HCT116 (cell line): ENCODE measurements at regions not wholly inside any gene's neighbourhood (a gene's known extent, or its start where the extent isn't known, plus 50 kb on each side); places are given as distances from the start of the nearest gene placed in this dataset.

Source experiments
- ATAC-seq: fragments of 200-7000 bp; cut with Tn5 transposase; 2 replicates; pipeline ENCODE4 v1.9.1; 2020; ENCODE audit warnings: mild to moderate bottlenecking, moderate library complexity
- BruUV-seq: library from RNA; stranded (reverse); fragments of 400-500 nt; replicated peaks from 2 replicates; lab custom pipeline; 2021; lab: Mats Ljungman, UMichigan
- CTCF ChIA-PET: fragments of 300-600 bp; sonication (Branson Sonifier 250); formaldehyde crosslinking; loops from one replicate; lab custom pipeline; 2021; ENCODE audit warnings: antibody characterized with exemption; lab: Charles Lee
- POLR2A ChIA-PET: fragments of 300-600, 350-600 bp; sonication (Branson Sonifier 250); formaldehyde crosslinking; loops from one replicate; lab custom pipeline; 2021; ENCODE audit warnings: antibody characterized with exemption; lab: Charles Lee
- RAD21 ChIA-PET, 2 experiments: fragments of 300-600 bp; sonication (Branson Sonifier 250); formaldehyde crosslinking; loops; one replicate each; lab custom pipeline; 2023; ENCODE audit warnings: low total read pairs in 2 of 2; ENCODE audit not compliant: uncharacterized antibody in 2 of 2, unreplicated experiment in 2 of 2, low non-redundant PET in 1 of 2; lab: Charles Lee
- DNase-seq: peaks from one replicate; pipeline ENCODE4 v3.0.0-alpha.2; 2010; ENCODE audit warnings: low read depth, low spot score
- H2AFZ ChIP-seq: fragments of 200-600 bp; shearing (Covaris generic), sonication (generic); 2 replicates; pipeline ENCODE4 v1.6.1; 2017; ENCODE audit warnings: low read depth, mixed run types, mixed read lengths, antibody characterized with exemption, low read length; ENCODE audit not compliant: poor library complexity, severe bottlenecking
- H3K27ac ChIP-seq: 2 replicates; pipeline ENCODE4 v1.5.1; 2012; ENCODE audit warnings: low read depth, low read length
- H3K27me3 ChIP-seq: fragments of 200-600 bp; sonication (generic); 2 replicates; pipeline ENCODE4 v1.6.1; 2016; ENCODE audit warnings: mixed run types, low read length, mixed read lengths; ENCODE audit not compliant: insufficient read depth
- H3K36me3 ChIP-seq, 2 experiments: fragments of 200-500 bp in 1 of 2; fragments of 200-600 bp in 1 of 2; sonication (Bioruptor generic) in 1 of 2; sonication (generic) in 1 of 2; 2 replicates each; pipeline versions ENCODE4 v1.5.1 to v1.6.1; 2014 to 2016; ENCODE audit warnings: low read length in 2 of 2, inconsistent platforms in 1 of 2, mixed read lengths in 1 of 2, mixed run types in 1 of 2; ENCODE audit not compliant: insufficient read depth in 2 of 2, control insufficient read depth in 1 of 2
- H3K4me1 ChIP-seq, 2 experiments: fragments of 200-600 bp in 1 of 2; sonication (generic) in 1 of 2; 2 replicates each; pipeline versions ENCODE4 v1.5.1 to v1.6.1; 2012 to 2017; ENCODE audit warnings: low read length in 2 of 2, inconsistent platforms in 1 of 2, mild to moderate bottlenecking in 1 of 2, mixed read lengths in 1 of 2, mixed run types in 1 of 2, moderate library complexity in 1 of 2; ENCODE audit not compliant: insufficient read depth in 2 of 2, control insufficient read depth in 1 of 2
- H3K4me2 ChIP-seq: fragments of 200-600 bp; sonication (generic); 2 replicates; pipeline ENCODE4 v1.6.1; 2017; ENCODE audit warnings: mixed run types, low read length, mixed read lengths
- H3K4me3 ChIP-seq, 2 experiments: fragments of 200-600 bp in 1 of 2; sonication (generic) in 1 of 2; replicated peaks in 1 of 2; 2 replicates each; pipeline ENCODE4 v1.5.1; 2011 to 2016; ENCODE audit warnings: low read length in 2 of 2, control low read depth in 1 of 2, low read depth in 1 of 2, mild to moderate bottlenecking in 1 of 2, mixed read lengths in 1 of 2, mixed run types in 1 of 2
- H3K79me2 ChIP-seq: fragments of 200-600 bp; sonication (generic); 2 replicates; pipeline ENCODE4 v1.6.1; 2017; ENCODE audit warnings: mild to moderate bottlenecking, mixed run types, low read length, moderate library complexity, mixed read lengths; ENCODE audit not compliant: insufficient read depth
- H3K9ac ChIP-seq: fragments of 200-600 bp; sonication (generic); 2 replicates; pipeline ENCODE4 v1.6.1; 2016; ENCODE audit warnings: low read length, mixed read lengths
- H3K9me2 ChIP-seq: fragments of 200-600 bp; sonication (generic), shearing (Covaris generic); 2 replicates; pipeline ENCODE4 v1.6.1; 2017; ENCODE audit warnings: mixed run types, mild to moderate bottlenecking, moderate library complexity; ENCODE audit not compliant: insufficient read depth
- H3K9me3 ChIP-seq, 2 experiments: fragments of 200-500 bp in 1 of 2; fragments of 200-600 bp in 1 of 2; sonication (Bioruptor generic) in 1 of 2; sonication (generic) in 1 of 2; 2 replicates each; pipeline ENCODE4 v1.6.1; 2014 to 2017; ENCODE audit warnings: low read length in 2 of 2, mixed read lengths in 2 of 2, inconsistent platforms in 1 of 2, low read depth in 1 of 2, mild to moderate bottlenecking in 1 of 2, mixed run types in 1 of 2, moderate library complexity in 1 of 2; ENCODE audit not compliant: control insufficient read depth in 1 of 2, insufficient read depth in 1 of 2
- H4K20me1 ChIP-seq: fragments of 200-600 bp; sonication (generic), shearing (Covaris generic); 2 replicates; pipeline ENCODE4 v1.6.1; 2017; ENCODE audit warnings: mixed run types, mild to moderate bottlenecking, moderate library complexity; ENCODE audit not compliant: insufficient read depth
- CTCF ChIP-seq, 3 experiments: fragments of 200-600 bp in 1 of 3; sonication (generic) in 1 of 3; IDR thresholded peaks in 2 of 3; conservative IDR thresholded peaks in 1 of 3; 2 replicates each; pipeline ENCODE4 v1.5.1; 2012 to 2017; ENCODE audit warnings: low read depth in 2 of 3, low read length in 2 of 3, antibody characterized with exemption in 1 of 3, borderline replicate concordance in 1 of 3, control low read depth in 1 of 3, mild to moderate bottlenecking in 1 of 3, mixed read lengths in 1 of 3, mixed run types in 1 of 3, moderate library complexity in 1 of 3; ENCODE audit not compliant: insufficient read depth in 1 of 3
- ELF1 ChIP-seq: IDR thresholded peaks from 2 replicates; pipeline ENCODE4 v1.6.1; 2012; ENCODE audit warnings: low read depth, borderline replicate concordance
- EZH2phosphoT487 ChIP-seq: fragments of 200-600 bp; IDR thresholded peaks from 2 replicates; pipeline ENCODE4 v1.6.1; 2018; ENCODE audit warnings: antibody characterized with exemption, borderline replicate concordance
- FOSL1 ChIP-seq: IDR thresholded peaks from 2 replicates; pipeline ENCODE4 v1.6.1; 2012; ENCODE audit warnings: low read depth
- POLR2A ChIP-seq: IDR thresholded peaks from 2 replicates; pipeline ENCODE4 v1.7.0; 2011; ENCODE audit warnings: borderline replicate concordance; ENCODE audit not compliant: insufficient read depth, insufficient read length; ENCODE audit errors: extremely low read depth
- RAD21 ChIP-seq: IDR thresholded peaks from 2 replicates; pipeline ENCODE4 v1.6.1; 2012; ENCODE audit warnings: low read depth, mild to moderate bottlenecking
- SP1 ChIP-seq: IDR thresholded peaks from 2 replicates; pipeline ENCODE4 v1.6.1; 2012; ENCODE audit warnings: low read depth
- SRF ChIP-seq: IDR thresholded peaks from 2 replicates; pipeline ENCODE4 v1.6.1; 2012; ENCODE audit warnings: low read depth
- TCF7L2 ChIP-seq: IDR thresholded peaks from 2 replicates; pipeline ENCODE4 v1.7.0; 2011; ENCODE audit warnings: borderline replicate concordance, inconsistent platforms; ENCODE audit not compliant: insufficient read depth, insufficient read length; ENCODE audit errors: extremely low read depth
- intact Hi-C: fragments of 100-400 bp; cut with micrococcal nuclease; formaldehyde crosslinking; loops from 2 replicates; pipeline ENCODE4 v1.10.0; 2022

DNA sequence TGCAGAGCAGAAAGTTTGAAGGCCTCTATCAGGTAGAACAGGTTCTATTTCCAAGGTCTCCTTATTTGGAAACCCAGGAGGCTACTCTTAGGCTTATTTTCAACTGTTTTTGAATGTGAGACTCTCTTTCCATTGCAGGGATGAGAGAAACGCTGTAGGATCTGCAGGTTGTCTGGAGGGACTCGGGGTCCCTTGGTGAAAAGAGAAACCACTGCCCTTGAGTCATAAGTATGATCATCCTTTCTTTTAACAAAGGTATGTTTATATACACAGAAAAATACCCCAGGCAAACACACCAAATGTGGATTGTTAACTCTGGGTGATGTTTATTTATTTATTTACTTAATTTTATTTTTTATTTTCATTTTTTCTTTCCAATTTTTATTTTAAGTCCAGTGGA lies 57.8 kb upstream of the MAX start:
- no peak for DNase-seq
- intact Hi-C loops = loop anchor here (5.0 kb wide), 1 partner anchor 1242 kb away; no protein-coding TSS in a partner anchor
- BruUV-seq = no TSS peak
- H3K4me2 ChIP-seq = no peak overlapping the region
- no peak for ATAC-seq
- POLR2A ChIA-PET = no interaction called here
- no peaks in the 10 kb centered on the region for H4K20me1 ChIP-seq
- RAD21 ChIA-PET = interaction anchor here in 1 of 2 experiments (0.7 kb wide), 1 partner anchor 111 kb away, joined by 4 read pairs; no protein-coding TSS in a partner anchor
- H3K9me3 ChIP-seq = no peaks in the 10 kb centered on the region
- no peak overlapping the region for H3K9ac ChIP-seq
- H3K4me1 ChIP-seq = no peaks in the 10 kb centered on the region
- TF ChIP-seq TCF7L2 = no peak
- TF ChIP-seq FOSL1 = no peak
- TF ChIP-seq RAD21 = no peak
- no peak for TF ChIP-seq SRF
- TF ChIP-seq EZH2phosphoT487 = no peak
- no peak for TF ChIP-seq SP1
- no peak for TF ChIP-seq POLR2A
- TF ChIP-seq ELF1 = no peak
- no peak for TF ChIP-seq CTCF (IDR thresholded peaks at IDR 0.05 in 2 of 3, conservative IDR thresholded peaks at IDR 0.05 in 1 of 3; ENCODE audit: borderline replicate concordance in 1 of 3, insufficient read depth in 1 of 3, low read depth in 2 of 3, low read length in 2 of 3)
- TF ChIP-seq, all 23 proteins: peak for 0
- no peaks in the 10 kb centered on the region for H3K79me2 ChIP-seq
- no peak overlapping the region for H3K27ac ChIP-seq
- H3K9me2 ChIP-seq = no peaks in the 10 kb centered on the region
- H3K36me3 ChIP-seq = no peaks in the 10 kb centered on the region
- no peak overlapping the region for H2AFZ ChIP-seq
- CTCF ChIA-PET = no interaction called here
- H3K4me3 ChIP-seq = no peak overlapping the region
- H3K27me3 ChIP-seq = no peaks in the 10 kb centered on the region
